ENCODE measurements at regions not wholly inside any gene's neighbourhood (a gene's known extent, or its start where the extent isn't known, plus 50 kb on each side); places are given as distances from the start of the nearest gene placed in this dataset.
A peak's percentile ranks its signal among the peaks of the same experiment; 100 is the strongest.

DNA sequence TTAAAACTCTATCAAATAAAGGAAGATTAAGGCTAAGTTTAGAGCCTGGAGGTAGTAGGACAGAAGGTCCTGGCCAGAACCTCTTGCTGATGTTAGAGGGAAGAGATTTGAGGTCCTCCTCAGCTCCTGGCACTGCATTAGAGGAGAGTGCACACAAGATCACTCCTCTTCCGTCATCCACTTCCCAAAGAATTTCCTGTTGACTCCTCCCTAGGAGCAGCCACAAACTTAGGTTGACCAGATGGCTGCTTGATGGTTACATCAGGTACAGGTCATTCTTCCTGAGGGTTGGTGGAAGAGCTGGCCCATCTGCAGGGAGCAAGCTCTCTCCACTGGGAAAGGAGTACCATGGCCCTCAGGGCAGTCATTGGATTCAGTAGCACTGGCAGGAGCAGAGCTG lies 93.9 kb upstream of the IL33 start:
- no peak for ATAC-seq
- H3K9me3 ChIP-seq, result no peaks in the 10 kb centered on the region
- WGBS, 2 donors, result 80 to 83% methylated on average over 1 of the region's 1 CpG
- H3K36me3 ChIP-seq, result no peaks in the 10 kb centered on the region
- FAIRE-seq, result no peak
- no peak overlapping the region for H3K4me3 ChIP-seq
- no peaks in the 10 kb centered on the region for H3K27me3 ChIP-seq
- TF ChIP-seq, protein P1, sequence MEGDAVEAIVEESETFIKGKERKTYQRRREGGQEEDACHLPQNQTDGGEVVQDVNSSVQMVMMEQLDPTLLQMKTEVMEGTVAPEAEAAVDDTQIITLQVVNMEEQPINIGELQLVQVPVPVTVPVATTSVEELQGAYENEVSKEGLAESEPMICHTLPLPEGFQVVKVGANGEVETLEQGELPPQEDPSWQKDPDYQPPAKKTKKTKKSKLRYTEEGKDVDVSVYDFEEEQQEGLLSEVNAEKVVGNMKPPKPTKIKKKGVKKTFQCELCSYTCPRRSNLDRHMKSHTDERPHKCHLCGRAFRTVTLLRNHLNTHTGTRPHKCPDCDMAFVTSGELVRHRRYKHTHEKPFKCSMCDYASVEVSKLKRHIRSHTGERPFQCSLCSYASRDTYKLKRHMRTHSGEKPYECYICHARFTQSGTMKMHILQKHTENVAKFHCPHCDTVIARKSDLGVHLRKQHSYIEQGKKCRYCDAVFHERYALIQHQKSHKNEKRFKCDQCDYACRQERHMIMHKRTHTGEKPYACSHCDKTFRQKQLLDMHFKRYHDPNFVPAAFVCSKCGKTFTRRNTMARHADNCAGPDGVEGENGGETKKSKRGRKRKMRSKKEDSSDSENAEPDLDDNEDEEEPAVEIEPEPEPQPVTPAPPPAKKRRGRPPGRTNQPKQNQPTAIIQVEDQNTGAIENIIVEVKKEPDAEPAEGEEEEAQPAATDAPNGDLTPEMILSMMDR (IDR thresholded peaks at IDR 0.05), result no peak
- no peak overlapping the region for H3K27ac ChIP-seq
- intact Hi-C loops (cut with DNase I), result no loop called here
- no peak for DNase-seq
- H3K4me1 ChIP-seq, result no peaks in the 10 kb centered on the region

- TF ChIP-seq, protein P1 (IDR thresholded peaks at IDR 0.05), result no peak
- ATAC-seq (no peak), DNase-seq (peak in 1 of 6 donors; percentile 47), FAIRE-seq (no peak)
- Histone ChIP-seq H3K4me3 (no peak overlapping the region), H3K9me3 (no peaks in the 10 kb centered on the region), H3K36me3 (no peaks in the 10 kb centered on the region), H3K4me1 (no peaks in the 10 kb centered on the region), H3K27me3 (no peaks in the 10 kb centered on the region), H3K27ac (no peak overlapping the region)
- intact Hi-C loops (cut with DNase I), result no loop called here
- 95% methylated on average over 6 of the region's 6 CpGs for WGBS, 2 donors
Measured at GRCh38 chr9:6114424-6114823, 99.0 kb upstream of the RANBP6 start.

DNA sequence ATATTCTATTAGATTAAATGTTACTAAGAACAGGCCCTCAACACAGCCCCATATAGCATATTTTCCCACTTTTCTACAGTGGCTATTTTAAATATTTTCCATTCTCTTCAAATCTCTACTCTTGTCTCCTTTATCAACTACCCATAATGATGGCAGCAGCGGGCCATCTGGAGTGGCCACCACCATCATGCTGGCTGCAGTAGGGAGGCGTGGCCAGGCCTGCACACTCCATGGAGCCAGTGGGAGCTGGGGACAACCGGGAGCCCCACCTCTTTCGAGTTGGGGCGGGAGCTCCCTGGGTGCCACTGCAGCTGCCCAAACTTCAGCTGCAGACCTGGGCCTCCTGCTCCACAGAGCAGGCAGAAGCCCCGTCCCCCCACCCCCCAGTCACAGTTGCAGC lies 98.4 kb upstream of the RANBP6 start:
- H3K9me3 ChIP-seq, result no peaks in the 10 kb centered on the region
- H3K4me1 ChIP-seq, result no peaks in the 10 kb centered on the region
- H3K36me3 ChIP-seq, result no peaks in the 10 kb centered on the region
- ATAC-seq (no peak), FAIRE-seq (no peak), DNase-seq (no peak)
- H3K27ac ChIP-seq, result no peak overlapping the region
- no peaks in the 10 kb centered on the region for H3K27me3 ChIP-seq
- intact Hi-C loops (cut with DNase I), result no loop called here
- H3K4me3 ChIP-seq, result no peak overlapping the region
- 62 to 69% methylated on average over 6 of the region's 6 CpGs for WGBS, 2 donors
- TF ChIP-seq, protein P1 (IDR thresholded peaks at IDR 0.05), result no peak

- no peak for ATAC-seq
Measured at GRCh38 chr9:6113312-6113711, 97.9 kb upstream of the RANBP6 start.

GRCh38 chr9:6109986-6110385 lies 94.6 kb upstream of the RANBP6 start:
- H3K36me3 ChIP-seq, result no peaks in the 10 kb centered on the region
- H3K27me3 ChIP-seq, result no peaks in the 10 kb centered on the region
- H3K9me3 ChIP-seq, result no peaks in the 10 kb centered on the region
- no peak overlapping the region for H3K27ac ChIP-seq
- TF ChIP-seq, protein P1 (IDR thresholded peaks at IDR 0.05), result no peak
- FAIRE-seq (no peak), ATAC-seq (no peak), DNase-seq (no peak)
- intact Hi-C loops (cut with DNase I), result no loop called here
- 86 to 90% methylated on average over 2 of the region's 2 CpGs for WGBS, 2 donors
- no peaks in the 10 kb centered on the region for H3K4me1 ChIP-seq
- H3K4me3 ChIP-seq, result no peak overlapping the region

More at GRCh38 chr9:6113312-6113711, 97.9 kb upstream of the RANBP6 start:
- TF ChIP-seq, protein P1 (IDR thresholded peaks at IDR 0.05), result no peak
- Histone ChIP-seq H3K27me3 (no peaks in the 10 kb centered on the region), H3K4me3 (no peak overlapping the region), H3K36me3 (no peaks in the 10 kb centered on the region), H3K27ac (no peak overlapping the region), H3K4me1 (no peaks in the 10 kb centered on the region), H3K9me3 (no peaks in the 10 kb centered on the region)
- FAIRE-seq (no peak), DNase-seq (no peak)
- WGBS, 2 donors, result 84 to 93% methylated on average over 5 of the region's 5 CpGs
- intact Hi-C loops (cut with DNase I), result no loop called here

Measured in pancreas (tissue), 10 donors.